ENCODE measurements at regions not wholly inside any gene's neighbourhood (a gene's known extent, or its start where the extent isn't known, plus 50 kb on each side); places are given as distances from the start of the nearest gene placed in this dataset.

DNA sequence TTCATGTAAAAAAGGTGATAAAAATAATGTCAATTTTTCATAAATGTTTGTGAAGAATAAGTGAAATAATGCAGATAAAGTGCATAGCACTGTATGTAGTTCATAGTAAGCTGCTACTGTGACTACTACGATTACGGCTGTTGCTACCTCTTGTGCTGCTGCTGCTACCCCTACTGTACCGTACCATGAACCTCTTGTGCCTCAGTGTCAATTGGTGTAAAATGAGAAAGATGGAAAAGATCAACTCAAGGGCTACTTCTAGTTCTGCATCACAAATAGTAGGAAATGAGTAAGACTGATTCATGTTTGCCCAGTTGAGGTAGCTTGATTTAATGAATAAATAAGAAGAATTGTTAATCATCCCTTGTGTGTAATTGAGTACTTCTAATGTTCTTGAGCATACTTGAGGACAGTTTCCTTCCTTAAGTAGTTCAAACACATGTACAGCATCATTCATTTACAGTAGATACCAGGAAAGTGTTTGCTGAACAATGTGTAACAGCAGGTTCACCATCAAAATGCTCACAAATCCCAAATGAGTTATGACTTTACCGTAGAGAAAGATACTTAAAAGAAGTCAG lies 200.0 kb upstream of the ATP10B start:
- DNase-seq (ENCODE audit: low read depth): no peak
- TF ChIP-seq, protein P1, sequence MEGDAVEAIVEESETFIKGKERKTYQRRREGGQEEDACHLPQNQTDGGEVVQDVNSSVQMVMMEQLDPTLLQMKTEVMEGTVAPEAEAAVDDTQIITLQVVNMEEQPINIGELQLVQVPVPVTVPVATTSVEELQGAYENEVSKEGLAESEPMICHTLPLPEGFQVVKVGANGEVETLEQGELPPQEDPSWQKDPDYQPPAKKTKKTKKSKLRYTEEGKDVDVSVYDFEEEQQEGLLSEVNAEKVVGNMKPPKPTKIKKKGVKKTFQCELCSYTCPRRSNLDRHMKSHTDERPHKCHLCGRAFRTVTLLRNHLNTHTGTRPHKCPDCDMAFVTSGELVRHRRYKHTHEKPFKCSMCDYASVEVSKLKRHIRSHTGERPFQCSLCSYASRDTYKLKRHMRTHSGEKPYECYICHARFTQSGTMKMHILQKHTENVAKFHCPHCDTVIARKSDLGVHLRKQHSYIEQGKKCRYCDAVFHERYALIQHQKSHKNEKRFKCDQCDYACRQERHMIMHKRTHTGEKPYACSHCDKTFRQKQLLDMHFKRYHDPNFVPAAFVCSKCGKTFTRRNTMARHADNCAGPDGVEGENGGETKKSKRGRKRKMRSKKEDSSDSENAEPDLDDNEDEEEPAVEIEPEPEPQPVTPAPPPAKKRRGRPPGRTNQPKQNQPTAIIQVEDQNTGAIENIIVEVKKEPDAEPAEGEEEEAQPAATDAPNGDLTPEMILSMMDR (IDR thresholded peaks at IDR 0.05; ENCODE audit: low read length, missing control alignments): no peak

GRCh38 chr5:161047024-161047423 lies 195.0 kb upstream of the ATP10B start:
- TF ChIP-seq, protein P1 (IDR thresholded peaks at IDR 0.05; ENCODE audit: low read length, missing control alignments): no peak
- no peak for DNase-seq (ENCODE audit: low read depth)
- no peak overlapping the region for H3K4me3 ChIP-seq (replicated peaks; ENCODE audit: low read depth, low read length)

More for the DNA sequence above, 200.0 kb upstream of the ATP10B start:
- H3K4me3 ChIP-seq (replicated peaks; ENCODE audit: low read depth, low read length): no peak overlapping the region

DNA sequence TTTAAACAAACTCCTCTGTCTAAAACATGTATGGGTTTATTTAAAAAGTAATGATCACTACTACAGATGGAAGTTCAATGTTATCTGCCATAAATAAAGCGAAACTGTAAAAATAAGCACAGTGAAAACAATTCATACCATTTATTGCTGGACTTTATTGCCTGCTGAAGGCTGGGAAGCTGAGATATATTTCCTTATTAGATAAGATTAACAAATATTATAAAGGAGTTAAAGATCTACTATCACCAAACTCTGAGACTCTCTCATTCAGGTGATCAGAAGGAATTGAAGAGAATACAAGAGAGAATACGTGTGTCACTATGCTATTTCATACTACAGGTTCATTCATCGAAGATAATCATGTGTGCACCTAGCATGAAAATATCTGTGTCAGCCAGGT lies 190.9 kb upstream of the ATP10B start:
- TF ChIP-seq, protein P1 (IDR thresholded peaks at IDR 0.05; ENCODE audit: low read length, missing control alignments): no peak
- DNase-seq (ENCODE audit: low read depth): no peak
- no peak overlapping the region for H3K4me3 ChIP-seq (replicated peaks; ENCODE audit: low read depth, low read length)

GRCh38 chr5:161042443-161042842 lies 190.4 kb upstream of the ATP10B start:
- TF ChIP-seq, protein P1 (IDR thresholded peaks at IDR 0.05; ENCODE audit: low read length, missing control alignments): no peak

DNA sequence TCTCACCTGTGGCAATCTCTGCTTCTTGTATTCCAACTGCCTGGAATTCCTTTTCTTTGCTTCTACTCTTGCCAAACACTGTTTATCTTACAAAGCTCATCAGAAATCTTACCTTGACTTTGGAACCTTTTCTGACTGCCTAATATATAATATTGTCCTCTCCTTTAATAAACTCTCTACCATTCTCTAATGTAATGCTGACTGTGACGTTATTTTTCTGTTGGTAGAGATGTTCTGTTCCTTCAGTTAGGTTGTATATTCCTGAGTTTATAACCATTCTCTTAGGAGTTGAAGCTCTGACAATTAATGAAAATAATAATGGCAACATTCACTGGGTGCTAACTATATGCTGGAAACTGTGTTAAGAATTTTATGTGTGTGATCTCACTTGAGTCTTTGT lies 188.8 kb upstream of the ATP10B start:
- TF ChIP-seq, protein P1 (IDR thresholded peaks at IDR 0.05; ENCODE audit: low read length, missing control alignments): no peak
- no peak for DNase-seq (ENCODE audit: low read depth)
- H3K4me3 ChIP-seq (replicated peaks; ENCODE audit: low read depth, low read length): no peak overlapping the region

More at GRCh38 chr5:161042443-161042842, 190.4 kb upstream of the ATP10B start:
- H3K4me3 ChIP-seq (replicated peaks; ENCODE audit: low read depth, low read length): no peak overlapping the region
- DNase-seq (ENCODE audit: low read depth): no peak

- no peak for DNase-seq (ENCODE audit: low read depth)
- TF ChIP-seq, protein P1 (IDR thresholded peaks at IDR 0.05; ENCODE audit: low read length, missing control alignments): no peak
Observed at GRCh38 chr5:161036296-161036695, 184.3 kb upstream of the ATP10B start.

GRCh38 chr5:161034451-161034850 lies 182.4 kb upstream of the ATP10B start:
- DNase-seq (ENCODE audit: low read depth): no peak
- H3K4me3 ChIP-seq (replicated peaks; ENCODE audit: low read depth, low read length): no peak overlapping the region
- TF ChIP-seq, protein P1 (IDR thresholded peaks at IDR 0.05; ENCODE audit: low read length, missing control alignments): no peak

More at GRCh38 chr5:161036296-161036695, 184.3 kb upstream of the ATP10B start:
- no peak overlapping the region for H3K4me3 ChIP-seq (replicated peaks; ENCODE audit: low read depth, low read length)

Data from fibroblast of pulmonary artery (primary cell).